ENCODE measurements at regions not wholly inside any gene's neighbourhood (a gene's known extent, or its start where the extent isn't known, plus 50 kb on each side); places are given as distances from the start of the nearest gene placed in this dataset.

DNA sequence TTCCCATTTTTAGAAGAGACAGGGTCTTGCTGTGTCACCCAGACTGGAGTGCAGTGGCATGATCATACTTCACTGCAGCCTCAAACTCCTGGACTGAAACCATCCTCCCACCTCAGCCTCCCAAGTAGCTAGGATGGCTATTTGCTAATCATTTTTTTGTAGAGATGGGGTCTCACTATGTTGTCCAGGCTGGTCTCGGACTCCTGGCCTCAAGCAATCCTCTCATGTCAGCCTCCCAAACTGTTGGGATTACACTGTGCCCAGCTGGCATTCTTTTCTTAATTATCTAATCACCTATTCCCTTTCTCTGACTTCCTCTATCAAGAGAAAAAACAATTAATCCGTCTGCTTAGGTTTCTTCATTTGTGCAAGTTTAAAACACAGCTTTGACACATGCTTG, 172.5 kb upstream of the TRIM24 start:
- no peak overlapping the region for H3K4me3 ChIP-seq (ENCODE audit: low read depth, low read length)
- TF ChIP-seq, protein P1, sequence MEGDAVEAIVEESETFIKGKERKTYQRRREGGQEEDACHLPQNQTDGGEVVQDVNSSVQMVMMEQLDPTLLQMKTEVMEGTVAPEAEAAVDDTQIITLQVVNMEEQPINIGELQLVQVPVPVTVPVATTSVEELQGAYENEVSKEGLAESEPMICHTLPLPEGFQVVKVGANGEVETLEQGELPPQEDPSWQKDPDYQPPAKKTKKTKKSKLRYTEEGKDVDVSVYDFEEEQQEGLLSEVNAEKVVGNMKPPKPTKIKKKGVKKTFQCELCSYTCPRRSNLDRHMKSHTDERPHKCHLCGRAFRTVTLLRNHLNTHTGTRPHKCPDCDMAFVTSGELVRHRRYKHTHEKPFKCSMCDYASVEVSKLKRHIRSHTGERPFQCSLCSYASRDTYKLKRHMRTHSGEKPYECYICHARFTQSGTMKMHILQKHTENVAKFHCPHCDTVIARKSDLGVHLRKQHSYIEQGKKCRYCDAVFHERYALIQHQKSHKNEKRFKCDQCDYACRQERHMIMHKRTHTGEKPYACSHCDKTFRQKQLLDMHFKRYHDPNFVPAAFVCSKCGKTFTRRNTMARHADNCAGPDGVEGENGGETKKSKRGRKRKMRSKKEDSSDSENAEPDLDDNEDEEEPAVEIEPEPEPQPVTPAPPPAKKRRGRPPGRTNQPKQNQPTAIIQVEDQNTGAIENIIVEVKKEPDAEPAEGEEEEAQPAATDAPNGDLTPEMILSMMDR (IDR thresholded peaks at IDR 0.05; ENCODE audit: low read depth, low read length, missing control alignments), result no peak
- in situ Hi-C loops (cut with HindIII; ENCODE audit: low sequenced_read_pairs), result no loop called here
- no peak for DNase-seq (ENCODE audit: low read depth)

DNA sequence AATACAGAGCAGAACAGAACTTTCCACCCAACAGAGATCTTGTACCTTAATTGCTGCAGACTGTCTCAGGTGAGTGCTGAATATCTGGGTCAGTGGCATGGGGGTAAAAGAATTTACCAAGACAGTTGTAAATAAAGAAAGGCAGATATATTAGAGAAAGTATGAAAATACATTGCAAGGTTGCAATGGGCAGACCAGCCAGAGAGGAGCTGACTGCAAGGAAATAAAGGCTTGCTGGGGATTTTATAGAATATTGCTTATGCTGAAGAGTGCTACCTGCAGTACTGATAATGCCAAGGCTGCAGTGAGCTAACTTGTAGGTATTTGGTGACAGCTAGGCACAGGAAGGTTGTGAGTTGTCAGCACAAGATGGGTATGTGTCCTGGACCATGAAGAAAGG, 171.0 kb upstream of the TRIM24 start:
- TF ChIP-seq, protein P1 (IDR thresholded peaks at IDR 0.05; ENCODE audit: low read depth, low read length, missing control alignments), result no peak
- H3K4me3 ChIP-seq (ENCODE audit: low read depth, low read length), result no peak overlapping the region
- in situ Hi-C loops (cut with HindIII; ENCODE audit: low sequenced_read_pairs), result no loop called here
- no peak for DNase-seq (ENCODE audit: low read depth)

DNA sequence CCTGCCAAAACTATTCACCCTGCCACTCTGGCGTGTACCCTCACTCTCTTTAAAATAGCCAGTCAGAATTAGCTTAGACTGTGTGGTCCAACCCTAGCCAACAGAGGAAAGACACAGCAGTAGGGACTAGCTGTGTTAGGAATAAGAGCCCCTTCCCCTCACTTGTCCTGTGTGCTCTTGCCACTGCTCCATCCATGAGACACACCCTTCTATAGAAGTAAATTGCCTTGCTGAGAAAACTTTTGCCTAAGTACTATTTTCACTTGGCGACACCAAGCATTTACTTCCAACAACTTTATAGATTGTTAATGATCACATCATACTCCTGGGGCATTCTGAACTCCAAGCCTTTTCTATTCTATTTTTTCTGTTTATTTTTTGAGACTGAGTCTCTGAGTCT, 170.2 kb upstream of the TRIM24 start:
- in situ Hi-C loops (cut with HindIII; ENCODE audit: low sequenced_read_pairs), result no loop called here
- DNase-seq (ENCODE audit: low read depth), result no peak
- H3K4me3 ChIP-seq (ENCODE audit: low read depth, low read length), result no peak overlapping the region
- TF ChIP-seq, protein P1 (IDR thresholded peaks at IDR 0.05; ENCODE audit: low read depth, low read length, missing control alignments), result no peak

DNA sequence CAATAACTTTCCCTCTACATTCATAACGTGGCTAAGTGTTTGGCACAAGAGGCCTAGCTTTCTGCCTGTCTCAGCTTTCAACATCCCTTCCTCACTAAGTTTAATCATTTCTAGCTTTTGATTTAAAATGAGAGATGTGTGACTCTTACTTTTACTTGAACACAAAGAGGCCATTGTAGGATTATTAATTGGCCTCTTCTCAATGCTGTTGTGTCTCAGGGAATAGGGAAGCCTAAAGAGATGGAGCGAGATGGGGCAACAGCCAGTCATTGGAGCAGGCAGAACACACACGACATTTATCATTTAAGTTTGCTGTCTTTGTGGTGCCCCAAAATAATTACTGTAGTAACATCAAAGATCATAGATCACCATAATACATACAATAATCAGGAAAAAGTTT, 167.1 kb upstream of the TRIM24 start:
- in situ Hi-C loops (cut with HindIII; ENCODE audit: low sequenced_read_pairs), result no loop called here
- no peak for DNase-seq (ENCODE audit: low read depth)
- H3K4me3 ChIP-seq (ENCODE audit: low read depth, low read length), result no peak overlapping the region
- TF ChIP-seq, protein P1 (IDR thresholded peaks at IDR 0.05; ENCODE audit: low read depth, low read length, missing control alignments), result no peak

DNA sequence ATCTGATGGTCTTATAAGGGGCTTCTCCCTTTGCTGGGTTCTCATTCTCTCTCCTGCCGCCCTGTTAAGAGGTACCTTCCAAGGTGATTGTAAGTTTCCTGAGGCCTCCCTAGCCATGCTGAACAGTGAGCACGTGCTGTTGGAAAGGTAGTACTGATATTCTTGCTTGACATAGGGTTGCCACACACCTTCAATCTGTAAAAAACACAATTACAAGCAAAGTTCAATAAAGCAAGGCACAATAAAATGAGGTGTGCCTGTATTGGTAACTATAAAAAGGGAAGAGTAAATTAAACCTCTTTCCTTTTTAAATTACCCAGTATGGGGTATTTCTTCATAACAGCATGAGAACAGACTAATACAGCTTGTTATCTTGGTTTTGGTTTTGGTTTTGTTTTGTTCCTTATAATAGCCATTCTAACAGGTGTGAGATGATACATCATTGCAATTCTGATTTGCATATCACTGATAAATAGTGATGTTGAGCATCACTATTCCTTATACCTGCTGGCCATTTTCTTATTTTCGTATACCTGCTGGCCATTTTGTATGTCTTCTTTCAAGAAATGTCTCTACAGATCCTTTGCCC, 164.9 kb upstream of the TRIM24 start:
- TF ChIP-seq, protein P1 (IDR thresholded peaks at IDR 0.05; ENCODE audit: low read depth, low read length, missing control alignments), result no peak
- in situ Hi-C loops (cut with HindIII; ENCODE audit: low sequenced_read_pairs), result no loop called here
- no peak overlapping the region for H3K4me3 ChIP-seq (ENCODE audit: low read depth, low read length)
- no peak for DNase-seq (ENCODE audit: low read depth)

DNA sequence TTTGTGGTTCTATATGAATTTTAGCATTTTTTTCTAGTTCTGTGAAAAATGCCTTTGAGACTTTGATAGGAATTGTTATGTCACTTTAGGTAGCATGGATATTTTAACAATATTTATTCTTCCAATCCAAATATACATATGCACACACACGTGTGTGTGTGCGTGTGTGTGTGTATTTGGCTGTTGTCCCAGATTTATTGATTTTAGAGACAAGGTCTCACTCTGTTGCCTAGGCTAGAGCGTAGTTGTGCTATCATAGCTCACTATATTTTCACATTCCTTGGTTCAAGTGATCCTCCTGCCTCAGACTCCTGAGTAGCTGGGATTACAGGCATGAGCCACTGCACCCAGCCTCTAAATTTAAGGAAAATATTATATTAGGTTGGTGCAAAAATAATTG, 162.5 kb upstream of the TRIM24 start:
- TF ChIP-seq, protein P1 (IDR thresholded peaks at IDR 0.05; ENCODE audit: low read depth, low read length, missing control alignments), result no peak
- in situ Hi-C loops (cut with HindIII; ENCODE audit: low sequenced_read_pairs), result no loop called here
- H3K4me3 ChIP-seq (ENCODE audit: low read depth, low read length), result no peak overlapping the region
- no peak for DNase-seq (ENCODE audit: low read depth)

Measured in astrocyte of the cerebellum (primary cell).